ENCODE measurements at regions not wholly inside any gene's neighbourhood (a gene's known extent, or its start where the extent isn't known, plus 50 kb on each side); places are given as distances from the start of the nearest gene placed in this dataset.

DNA sequence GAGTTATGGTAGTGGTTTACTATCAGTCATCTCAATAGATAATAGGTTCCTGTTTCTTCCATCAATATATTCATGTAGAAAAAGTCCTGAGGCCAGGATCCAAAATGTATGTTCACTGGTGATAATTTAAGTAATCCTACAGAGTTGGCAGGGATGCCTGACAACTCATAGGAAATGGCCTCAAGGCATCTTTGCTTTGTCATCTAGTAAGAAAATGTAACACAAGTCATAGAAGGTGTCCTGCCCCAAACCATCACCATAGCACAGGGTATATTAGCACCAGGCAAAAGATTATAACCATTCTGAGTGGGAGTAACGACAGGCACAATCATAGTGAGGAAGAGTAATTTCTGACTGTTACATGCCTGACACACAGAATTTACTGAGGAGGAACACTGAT, 257.0 kb downstream of the TMEM167A start:
- Histone ChIP-seq H3K27ac (ENCODE audit: low read depth, low read length) (no peak overlapping the region), H3K27me3 (ENCODE audit: control insufficient read depth, insufficient read depth, low read length) (no peaks in the 10 kb centered on the region), H3K4me3 (ENCODE audit: low read depth, low read length) (no peak overlapping the region), H3K9ac (ENCODE audit: low read depth, low read length) (no peak overlapping the region), H3K9me3 (ENCODE audit: control insufficient read depth, insufficient read depth, low read length) (no peaks in the 10 kb centered on the region), H3K36me3 (ENCODE audit: control insufficient read depth, insufficient read depth, low read length) (no peaks in the 10 kb centered on the region), H3K4me1 (ENCODE audit: control insufficient read depth, insufficient read depth, low read length) (peaks cover 15% of the 10 kb centered on the region)

DNA sequence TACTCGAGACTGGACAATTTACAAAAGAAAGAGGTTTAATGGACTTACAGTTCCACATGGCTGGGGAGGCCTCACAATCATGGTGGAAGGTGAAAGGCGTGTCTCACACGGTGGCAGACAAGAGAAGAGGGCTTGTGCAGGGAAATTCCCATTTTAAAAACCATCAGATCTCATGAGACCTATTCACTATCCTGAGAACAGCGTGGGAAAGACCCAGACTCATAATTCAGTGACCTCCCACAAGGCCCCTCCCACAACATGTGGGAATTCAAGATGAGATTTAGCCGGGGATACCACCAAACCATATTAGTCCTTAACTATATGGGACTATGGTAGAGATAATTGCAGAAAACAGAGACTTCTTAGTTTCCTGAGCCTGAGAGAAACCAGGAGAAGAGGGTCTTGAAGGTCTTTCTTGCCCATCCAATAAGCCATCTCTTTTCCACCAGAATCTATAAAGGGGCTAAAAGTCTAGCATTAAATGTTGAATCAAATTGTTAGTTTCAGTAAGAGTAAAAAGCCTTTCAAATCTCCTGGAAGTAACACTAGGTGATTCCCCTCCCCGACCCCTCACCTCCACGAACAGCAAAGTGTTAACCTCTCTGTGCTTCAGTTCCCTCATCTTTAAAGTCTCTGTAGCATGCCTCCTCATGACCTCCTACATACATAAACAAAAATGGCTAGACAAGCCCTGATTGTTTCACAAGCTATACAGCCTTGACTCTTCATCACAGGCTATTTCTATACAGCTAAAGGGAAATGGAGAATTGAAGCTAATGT, 259.1 kb downstream of the TMEM167A start:
- Histone ChIP-seq H3K27ac (ENCODE audit: low read depth, low read length) (no peak overlapping the region), H3K4me3 (ENCODE audit: low read depth, low read length) (no peak overlapping the region), H3K4me1 (ENCODE audit: control insufficient read depth, insufficient read depth, low read length) (peaks cover 28% of the 10 kb centered on the region), H3K9me3 (ENCODE audit: control insufficient read depth, insufficient read depth, low read length) (no peaks in the 10 kb centered on the region), H3K27me3 (ENCODE audit: control insufficient read depth, insufficient read depth, low read length) (no peaks in the 10 kb centered on the region), H3K9ac (ENCODE audit: low read depth, low read length) (no peak overlapping the region), H3K36me3 (ENCODE audit: control insufficient read depth, insufficient read depth, low read length) (no peaks in the 10 kb centered on the region)

DNA sequence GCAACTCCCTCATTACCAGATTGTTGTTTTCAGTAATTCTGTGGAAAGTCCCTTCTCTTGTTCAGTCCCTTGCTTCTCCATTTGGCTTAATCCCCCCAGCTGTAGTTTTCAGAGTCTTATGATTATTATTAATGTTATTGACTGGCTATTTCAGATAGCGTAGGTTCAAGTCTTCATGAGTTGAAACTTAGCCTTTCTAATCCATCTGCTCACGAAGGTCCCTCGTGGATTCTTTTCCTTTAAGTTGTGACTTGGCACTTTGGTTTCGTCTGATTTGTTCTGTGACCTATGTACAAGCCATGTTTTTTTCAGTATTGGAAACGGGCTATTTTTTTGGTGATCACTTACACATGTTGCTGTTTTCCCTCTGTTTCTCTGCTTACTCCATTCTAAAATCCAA, 260.3 kb downstream of the TMEM167A start:
- Histone ChIP-seq H3K9ac (ENCODE audit: low read depth, low read length) (no peak overlapping the region), H3K36me3 (ENCODE audit: control insufficient read depth, insufficient read depth, low read length) (no peaks in the 10 kb centered on the region), H3K4me1 (ENCODE audit: control insufficient read depth, insufficient read depth, low read length) (peaks cover 33% of the 10 kb centered on the region)

DNA sequence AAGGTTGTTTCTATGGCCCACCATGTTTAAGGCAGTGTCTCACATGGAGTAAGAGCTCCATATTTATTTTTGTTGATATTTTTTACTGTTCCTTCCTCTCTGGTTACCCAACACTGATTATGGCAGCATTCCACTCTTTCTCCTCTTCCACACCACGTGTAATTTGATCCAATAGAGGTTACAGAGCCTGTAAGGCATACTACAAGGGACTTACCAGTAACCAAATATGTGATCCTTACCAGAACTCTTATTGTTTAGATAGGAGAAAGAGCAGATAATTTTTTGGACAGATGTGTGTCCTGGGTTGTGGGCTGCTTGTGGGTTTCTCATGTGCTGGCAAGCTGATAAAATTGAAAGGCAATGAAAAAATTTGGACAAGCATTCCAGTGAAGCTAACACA, 261.3 kb downstream of the TMEM167A start:
- Histone ChIP-seq H3K9ac (ENCODE audit: low read depth, low read length) (no peak overlapping the region), H3K9me3 (ENCODE audit: control insufficient read depth, insufficient read depth, low read length) (no peaks in the 10 kb centered on the region)

More for the DNA sequence above, 260.3 kb downstream of the TMEM167A start:
- Histone ChIP-seq H3K4me3 (ENCODE audit: low read depth, low read length) (no peak overlapping the region), H3K27ac (ENCODE audit: low read depth, low read length) (no peak overlapping the region), H3K9me3 (ENCODE audit: control insufficient read depth, insufficient read depth, low read length) (no peaks in the 10 kb centered on the region), H3K27me3 (ENCODE audit: control insufficient read depth, insufficient read depth, low read length) (no peaks in the 10 kb centered on the region)

DNA sequence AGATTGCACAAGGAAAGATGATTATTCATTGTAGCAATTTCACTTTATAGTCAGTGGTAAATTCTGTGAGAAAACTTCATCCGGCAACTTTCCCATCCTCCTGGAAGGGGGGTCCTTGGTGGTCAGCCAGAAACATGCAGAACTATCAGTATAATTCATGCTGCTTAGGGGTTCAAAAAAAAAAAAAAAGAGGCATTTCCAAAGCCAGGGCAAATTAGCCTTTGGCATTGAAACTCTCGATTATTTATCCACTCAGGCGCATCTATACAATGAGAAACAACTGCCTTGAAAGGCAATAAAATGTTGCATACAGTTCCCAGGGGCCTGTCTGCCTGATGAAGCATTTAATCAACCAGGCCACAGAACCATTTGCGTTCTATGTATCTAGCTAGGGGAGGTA, 263.3 kb downstream of the TMEM167A start:
- no peaks in the 10 kb centered on the region for H3K27me3 ChIP-seq (ENCODE audit: control insufficient read depth, insufficient read depth, low read length)
- H3K4me3 ChIP-seq (ENCODE audit: low read depth, low read length) = no peak overlapping the region
- no peak overlapping the region for H3K27ac ChIP-seq (ENCODE audit: low read depth, low read length)
- H3K9ac ChIP-seq (ENCODE audit: low read depth, low read length) = no peak overlapping the region
- no peaks in the 10 kb centered on the region for H3K9me3 ChIP-seq (ENCODE audit: control insufficient read depth, insufficient read depth, low read length)
- H3K36me3 ChIP-seq (ENCODE audit: control insufficient read depth, insufficient read depth, low read length) = no peaks in the 10 kb centered on the region
- H3K4me1 ChIP-seq (ENCODE audit: control insufficient read depth, insufficient read depth, low read length) = peaks cover 24% of the 10 kb centered on the region

More for the DNA sequence above, 261.3 kb downstream of the TMEM167A start:
- no peak overlapping the region for H3K27ac ChIP-seq (ENCODE audit: low read depth, low read length)
- peaks cover 24% of the 10 kb centered on the region for H3K4me1 ChIP-seq (ENCODE audit: control insufficient read depth, insufficient read depth, low read length)
- no peaks in the 10 kb centered on the region for H3K36me3 ChIP-seq (ENCODE audit: control insufficient read depth, insufficient read depth, low read length)
- no peak overlapping the region for H3K4me3 ChIP-seq (ENCODE audit: low read depth, low read length)
- no peaks in the 10 kb centered on the region for H3K27me3 ChIP-seq (ENCODE audit: control insufficient read depth, insufficient read depth, low read length)

DNA sequence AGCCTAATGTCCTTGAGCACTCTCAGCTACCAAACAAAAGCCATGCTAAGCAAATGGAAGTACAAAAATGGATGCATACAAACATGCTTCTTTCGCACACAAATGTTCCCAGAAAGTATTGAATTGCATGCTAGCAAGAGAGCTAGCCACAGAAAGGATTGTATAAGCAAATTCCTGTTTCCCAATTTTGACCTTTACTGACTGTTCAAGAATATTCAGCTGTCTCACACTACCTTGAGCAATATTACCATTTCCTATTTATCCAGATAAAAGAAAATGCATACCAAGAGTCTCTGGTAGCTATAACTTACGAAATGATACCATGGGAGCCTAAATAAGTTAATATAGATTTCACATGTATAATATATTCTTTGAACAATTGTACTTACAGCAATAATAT, 264.6 kb downstream of the TMEM167A start:
- H3K9me3 ChIP-seq (ENCODE audit: control insufficient read depth, insufficient read depth, low read length) = no peaks in the 10 kb centered on the region
- H3K27ac ChIP-seq (ENCODE audit: low read depth, low read length) = no peak overlapping the region
- no peak overlapping the region for H3K9ac ChIP-seq (ENCODE audit: low read depth, low read length)
- peaks cover 24% of the 10 kb centered on the region for H3K4me1 ChIP-seq (ENCODE audit: control insufficient read depth, insufficient read depth, low read length)
- H3K36me3 ChIP-seq (ENCODE audit: control insufficient read depth, insufficient read depth, low read length) = no peaks in the 10 kb centered on the region
- no peaks in the 10 kb centered on the region for H3K27me3 ChIP-seq (ENCODE audit: control insufficient read depth, insufficient read depth, low read length)
- no peak overlapping the region for H3K4me3 ChIP-seq (ENCODE audit: low read depth, low read length)

DNA sequence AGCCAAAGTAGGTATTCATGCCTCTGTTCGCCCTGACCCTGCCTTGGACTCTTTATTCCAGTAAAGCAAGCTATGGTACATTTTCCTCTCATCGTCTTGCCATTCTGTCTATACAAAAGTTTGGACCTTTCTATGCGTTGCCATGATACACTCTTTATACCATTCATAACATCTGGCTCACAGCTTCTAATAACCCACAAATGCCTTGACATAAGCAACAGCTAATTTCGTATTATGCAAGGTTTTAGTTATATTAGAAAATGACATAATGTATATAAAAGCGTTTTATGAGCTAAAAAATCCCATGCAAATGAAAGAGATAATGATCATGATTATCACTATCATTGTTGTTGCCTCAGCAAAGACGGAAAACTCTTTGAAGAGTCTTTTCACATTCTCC, 265.7 kb downstream of the TMEM167A start:
- no peak overlapping the region for H3K4me3 ChIP-seq (ENCODE audit: low read depth, low read length)
- H3K36me3 ChIP-seq (ENCODE audit: control insufficient read depth, insufficient read depth, low read length) = no peaks in the 10 kb centered on the region
- H3K27ac ChIP-seq (ENCODE audit: low read depth, low read length) = no peak overlapping the region
- H3K9me3 ChIP-seq (ENCODE audit: control insufficient read depth, insufficient read depth, low read length) = no peaks in the 10 kb centered on the region
- H3K4me1 ChIP-seq (ENCODE audit: control insufficient read depth, insufficient read depth, low read length) = peaks cover 24% of the 10 kb centered on the region
- H3K9ac ChIP-seq (ENCODE audit: low read depth, low read length) = no peak overlapping the region
- no peaks in the 10 kb centered on the region for H3K27me3 ChIP-seq (ENCODE audit: control insufficient read depth, insufficient read depth, low read length)

DNA sequence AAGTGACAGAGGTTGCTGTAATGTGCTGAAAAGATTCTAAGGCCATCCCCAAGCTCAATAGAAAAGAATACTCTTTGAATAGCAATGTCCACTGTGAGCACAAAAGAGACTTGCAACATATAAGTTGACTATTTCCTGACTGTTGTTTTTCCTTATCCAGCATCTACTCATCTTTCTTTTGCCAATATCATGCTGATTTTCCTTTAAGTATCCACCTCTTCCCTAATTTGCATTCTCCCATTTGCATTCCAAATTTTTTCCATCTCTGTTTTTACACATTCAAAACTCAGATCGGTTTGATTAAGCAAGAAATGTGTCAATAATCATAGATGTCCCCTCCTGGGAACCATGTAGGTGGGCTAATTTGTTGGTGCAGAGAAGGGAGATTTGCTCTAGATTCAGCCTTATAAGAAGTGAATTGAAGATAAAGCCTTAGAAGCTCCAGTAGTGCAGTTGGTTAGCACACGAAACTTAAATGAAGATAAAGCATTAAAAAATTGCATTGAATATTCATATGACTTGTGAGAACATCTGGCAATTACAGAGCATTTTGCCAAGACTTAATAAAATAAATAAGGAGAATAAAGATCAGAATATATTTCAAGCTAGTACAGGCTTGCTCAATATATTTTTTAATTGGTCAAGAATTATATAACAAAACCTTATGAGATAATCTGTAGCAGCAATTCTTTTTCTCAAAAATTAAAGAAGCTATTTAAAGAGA, 267.6 kb downstream of the TMEM167A start:
- H3K4me1 ChIP-seq (ENCODE audit: control insufficient read depth, insufficient read depth, low read length) = peaks cover 23% of the 10 kb centered on the region

DNA sequence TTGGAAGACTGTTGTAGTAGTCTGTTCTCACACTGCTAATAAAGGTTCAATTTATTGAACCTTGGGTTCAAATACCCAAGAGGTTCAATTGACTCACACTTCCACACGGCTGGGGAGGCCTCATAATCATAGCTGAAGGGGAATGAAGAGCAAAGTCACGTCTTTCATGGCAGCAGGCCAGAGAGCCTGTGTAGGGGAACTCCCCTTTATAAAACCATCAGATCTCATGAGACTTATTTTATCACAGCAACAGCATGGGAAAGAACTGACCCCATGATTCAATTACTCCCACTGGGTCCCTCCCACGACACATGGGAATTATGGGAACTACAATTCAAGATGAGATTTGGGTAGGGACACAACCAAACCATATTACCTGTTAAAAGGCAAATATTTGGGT, 268.2 kb downstream of the TMEM167A start:
- no peak overlapping the region for H3K4me3 ChIP-seq (ENCODE audit: low read depth, low read length)
- H3K4me1 ChIP-seq (ENCODE audit: control insufficient read depth, insufficient read depth, low read length) = peaks cover 18% of the 10 kb centered on the region

More for the DNA sequence above, 267.6 kb downstream of the TMEM167A start:
- H3K9ac ChIP-seq (ENCODE audit: low read depth, low read length) = no peak overlapping the region
- no peak overlapping the region for H3K4me3 ChIP-seq (ENCODE audit: low read depth, low read length)
- H3K27me3 ChIP-seq (ENCODE audit: control insufficient read depth, insufficient read depth, low read length) = no peaks in the 10 kb centered on the region
- no peaks in the 10 kb centered on the region for H3K36me3 ChIP-seq (ENCODE audit: control insufficient read depth, insufficient read depth, low read length)
- H3K9me3 ChIP-seq (ENCODE audit: control insufficient read depth, insufficient read depth, low read length) = no peaks in the 10 kb centered on the region
- no peak overlapping the region for H3K27ac ChIP-seq (ENCODE audit: low read depth, low read length)

DNA sequence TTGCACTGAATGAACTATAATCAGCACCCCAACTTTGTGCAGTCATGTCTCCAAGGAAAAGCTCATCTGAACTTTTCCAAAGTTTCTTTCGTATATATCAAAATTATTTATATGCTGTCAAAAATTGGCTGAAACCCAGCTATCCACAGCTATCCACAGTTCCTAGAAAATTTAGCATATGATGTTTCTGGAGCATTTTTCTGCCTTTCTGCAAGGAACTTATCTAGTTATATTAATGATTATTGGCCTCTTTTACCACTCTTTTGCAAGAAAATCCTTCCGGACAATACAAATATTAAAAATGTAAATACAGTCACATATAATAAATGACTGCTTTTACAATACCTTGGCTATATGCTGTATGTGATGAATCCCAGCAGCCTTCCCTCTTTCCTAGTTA, 270.2 kb downstream of the TMEM167A start:
- Histone ChIP-seq H3K9ac (ENCODE audit: low read depth, low read length) (no peak overlapping the region), H3K4me3 (ENCODE audit: low read depth, low read length) (no peak overlapping the region)

More for the DNA sequence above, 268.2 kb downstream of the TMEM167A start:
- Histone ChIP-seq H3K9me3 (ENCODE audit: control insufficient read depth, insufficient read depth, low read length) (no peaks in the 10 kb centered on the region), H3K36me3 (ENCODE audit: control insufficient read depth, insufficient read depth, low read length) (no peaks in the 10 kb centered on the region), H3K27me3 (ENCODE audit: control insufficient read depth, insufficient read depth, low read length) (no peaks in the 10 kb centered on the region), H3K27ac (ENCODE audit: low read depth, low read length) (no peak overlapping the region), H3K9ac (ENCODE audit: low read depth, low read length) (no peak overlapping the region)

DNA sequence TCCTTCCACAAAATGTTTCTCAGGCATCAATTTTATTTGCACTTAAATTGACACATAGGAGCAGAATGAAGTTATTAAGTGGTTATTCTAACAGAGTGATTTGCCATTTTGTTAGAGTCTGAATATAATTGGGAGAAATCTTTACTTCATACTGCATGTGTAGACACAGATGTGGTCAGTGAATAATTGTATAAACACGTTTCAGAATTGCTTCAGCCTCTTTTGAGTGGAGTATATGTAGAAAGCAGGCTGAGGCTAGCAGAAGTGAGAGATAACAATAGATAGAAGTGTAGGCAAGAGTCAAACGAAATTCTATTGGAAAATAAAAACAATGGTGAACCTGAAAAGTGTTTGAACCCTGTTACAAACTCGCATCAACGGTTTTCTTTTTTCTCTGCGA, 270.7 kb downstream of the TMEM167A start:
- H3K4me3 ChIP-seq (ENCODE audit: low read depth, low read length) = no peak overlapping the region
- H3K9ac ChIP-seq (ENCODE audit: low read depth, low read length) = no peak overlapping the region
- no peaks in the 10 kb centered on the region for H3K27me3 ChIP-seq (ENCODE audit: control insufficient read depth, insufficient read depth, low read length)
- H3K4me1 ChIP-seq (ENCODE audit: control insufficient read depth, insufficient read depth, low read length) = no peaks in the 10 kb centered on the region; the same call in 1 of the 2 replicates
- H3K36me3 ChIP-seq (ENCODE audit: control insufficient read depth, insufficient read depth, low read length) = no peaks in the 10 kb centered on the region
- H3K9me3 ChIP-seq (ENCODE audit: control insufficient read depth, insufficient read depth, low read length) = no peaks in the 10 kb centered on the region
- H3K27ac ChIP-seq (ENCODE audit: low read depth, low read length) = no peak overlapping the region

More for the DNA sequence above, 270.2 kb downstream of the TMEM167A start:
- peaks cover 2% of the 10 kb centered on the region for H3K4me1 ChIP-seq (ENCODE audit: control insufficient read depth, insufficient read depth, low read length)
- no peaks in the 10 kb centered on the region for H3K36me3 ChIP-seq (ENCODE audit: control insufficient read depth, insufficient read depth, low read length)
- no peak overlapping the region for H3K27ac ChIP-seq (ENCODE audit: low read depth, low read length)
- H3K27me3 ChIP-seq (ENCODE audit: control insufficient read depth, insufficient read depth, low read length) = no peaks in the 10 kb centered on the region
- H3K9me3 ChIP-seq (ENCODE audit: control insufficient read depth, insufficient read depth, low read length) = no peaks in the 10 kb centered on the region
